ENCODE measurements at regions not wholly inside any gene's neighbourhood (a gene's known extent, or its start where the extent isn't known, plus 50 kb on each side); places are given as distances from the start of the nearest gene placed in this dataset.

DNA sequence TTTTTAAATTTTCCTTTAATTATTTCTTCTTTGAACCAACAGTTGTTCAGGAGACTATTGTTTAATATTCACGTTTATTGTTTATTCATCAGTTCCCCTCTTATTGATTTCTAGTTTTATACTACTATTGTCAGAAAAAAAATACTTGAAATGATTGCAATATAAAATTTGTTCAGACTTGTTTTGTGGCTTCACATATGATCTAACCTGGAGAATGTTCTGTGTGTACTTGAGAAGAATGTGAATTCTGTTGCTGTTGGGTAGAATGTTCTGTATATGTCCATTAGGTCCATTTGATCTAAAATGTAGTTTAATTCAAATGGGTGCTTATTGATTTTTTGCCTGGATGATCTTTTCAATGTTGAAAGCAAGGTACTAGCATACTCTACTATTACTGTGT lies 408.7 kb upstream of the RIOK2 start:
- TF ChIP-seq POLR2A (IDR thresholded peaks at IDR 0.05; ENCODE audit: low read depth, low read length) (no peak), MAFK (IDR thresholded peaks at IDR 0.05; ENCODE audit: low read depth, low read length) (no peak), SMC3 (IDR thresholded peaks at IDR 0.05; ENCODE audit: low read depth, low read length) (no peak), MAZ (IDR thresholded peaks at IDR 0.05; ENCODE audit: borderline replicate concordance, low read depth, low read length) (no peak), MXI1 (IDR thresholded peaks at IDR 0.05; ENCODE audit: borderline replicate concordance, low read depth, low read length) (no peak), RCOR1 (IDR thresholded peaks at IDR 0.05; ENCODE audit: insufficient replicate concordance, low read length) (no peak), RFX5 (IDR thresholded peaks at IDR 0.05; ENCODE audit: low read depth, low read length) (no peak), FOS (IDR thresholded peaks at IDR 0.05; ENCODE audit: low read depth, low read length) (no peak)
- TF ChIP-seq, protein P1, sequence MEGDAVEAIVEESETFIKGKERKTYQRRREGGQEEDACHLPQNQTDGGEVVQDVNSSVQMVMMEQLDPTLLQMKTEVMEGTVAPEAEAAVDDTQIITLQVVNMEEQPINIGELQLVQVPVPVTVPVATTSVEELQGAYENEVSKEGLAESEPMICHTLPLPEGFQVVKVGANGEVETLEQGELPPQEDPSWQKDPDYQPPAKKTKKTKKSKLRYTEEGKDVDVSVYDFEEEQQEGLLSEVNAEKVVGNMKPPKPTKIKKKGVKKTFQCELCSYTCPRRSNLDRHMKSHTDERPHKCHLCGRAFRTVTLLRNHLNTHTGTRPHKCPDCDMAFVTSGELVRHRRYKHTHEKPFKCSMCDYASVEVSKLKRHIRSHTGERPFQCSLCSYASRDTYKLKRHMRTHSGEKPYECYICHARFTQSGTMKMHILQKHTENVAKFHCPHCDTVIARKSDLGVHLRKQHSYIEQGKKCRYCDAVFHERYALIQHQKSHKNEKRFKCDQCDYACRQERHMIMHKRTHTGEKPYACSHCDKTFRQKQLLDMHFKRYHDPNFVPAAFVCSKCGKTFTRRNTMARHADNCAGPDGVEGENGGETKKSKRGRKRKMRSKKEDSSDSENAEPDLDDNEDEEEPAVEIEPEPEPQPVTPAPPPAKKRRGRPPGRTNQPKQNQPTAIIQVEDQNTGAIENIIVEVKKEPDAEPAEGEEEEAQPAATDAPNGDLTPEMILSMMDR (conservative IDR thresholded peaks at IDR 0.05; ENCODE audit: low read depth, low read length), result no peak
- TF ChIP-seq, protein P2, sequence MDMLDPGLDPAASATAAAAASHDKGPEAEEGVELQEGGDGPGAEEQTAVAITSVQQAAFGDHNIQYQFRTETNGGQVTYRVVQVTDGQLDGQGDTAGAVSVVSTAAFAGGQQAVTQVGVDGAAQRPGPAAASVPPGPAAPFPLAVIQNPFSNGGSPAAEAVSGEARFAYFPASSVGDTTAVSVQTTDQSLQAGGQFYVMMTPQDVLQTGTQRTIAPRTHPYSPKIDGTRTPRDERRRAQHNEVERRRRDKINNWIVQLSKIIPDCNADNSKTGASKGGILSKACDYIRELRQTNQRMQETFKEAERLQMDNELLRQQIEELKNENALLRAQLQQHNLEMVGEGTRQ (IDR thresholded peaks at IDR 0.05; ENCODE audit: low read depth, low read length), result no peak
